A549 (cell line): ENCODE measurements at regions not wholly inside any gene's neighbourhood (a gene's known extent, or its start where the extent isn't known, plus 50 kb on each side); places are given as distances from the start of the nearest gene placed in this dataset.

Experiments
- ATAC-seq, 2 experiments: fragments of 200-7000 bp in 1 of 2; fragments of >200 bp in 1 of 2; cut with Nextera tagmentation in 1 of 2; cut with Tn5 transposase in 1 of 2; 3 replicates each; pipeline versions ENCODE4 v1.8.0 to v1.9.1; 2018 to 2020; ENCODE audit warnings: mild to moderate bottlenecking in 1 of 2, moderate library complexity in 1 of 2
- CTCF ChIA-PET: fragments of 300-600 bp; sonication (Branson Sonifier 250); formaldehyde crosslinking; extraction: SDS; loops from one replicate; lab custom pipeline; 2021; ENCODE audit warnings: antibody characterized with exemption, inconsistent platforms; lab: Yijun Ruan, JAX
- POLR2A ChIA-PET: fragments of 350-600 bp; formaldehyde crosslinking; extraction: SDS; loops from one replicate; lab custom pipeline; 2021; ENCODE audit warnings: antibody characterized with exemption, inconsistent platforms; lab: Yijun Ruan, JAX
- DNase-seq, 2 experiments: peaks; one replicate each; pipeline versions ENCODE4 v3.0.0 to v3.0.0-alpha.2; 2011 to 2016; ENCODE audit warnings: low read depth in 1 of 2, low spot score in 1 of 2
- FAIRE-seq: peaks from 2 replicates; lab custom pipeline; 2011; peaks lifted over from hg19 to GRCh38; lab: Jason Lieb, UNC
- H3K27ac ChIP-seq, 2 experiments: fragments of >200 bp; sonication (Bioruptor Twin); formaldehyde crosslinking; 3 replicates each; pipeline ENCODE4 v1.5.1; 2016 to 2017
- H3K4me1 ChIP-seq: fragments of >200 bp; sonication (Bioruptor Twin); formaldehyde crosslinking; 3 replicates; pipeline ENCODE4 v1.6.1; 2016
- H3K4me2 ChIP-seq: fragments of >200 bp; sonication (Bioruptor Twin); formaldehyde crosslinking; 3 replicates; pipeline ENCODE4 v1.6.1; 2016
- H3K4me3 ChIP-seq: fragments of >200 bp; sonication (Bioruptor Twin); formaldehyde crosslinking; 3 replicates; pipeline ENCODE4 v1.5.1; 2016
- H3K9me3 ChIP-seq: fragments of >200 bp; sonication (Bioruptor Twin); formaldehyde crosslinking; 3 replicates; pipeline ENCODE4 v1.6.1; 2016
- CBX2 ChIP-seq: fragments of 200-600 bp; sonication (generic); IDR thresholded peaks from 2 replicates; pipeline ENCODE4 v1.6.1; 2016; ENCODE audit warnings: low read depth, mild to moderate bottlenecking, borderline replicate concordance
- CEBPB ChIP-seq, 2 experiments: fragments of >200 bp in 1 of 2; sonication (Bioruptor Twin) in 1 of 2; formaldehyde crosslinking in 1 of 2; IDR thresholded peaks; 2 replicates each; pipeline ENCODE4 v1.6.1; 2012 to 2016
- CHD2 ChIP-seq: fragments of 150-350 bp; IDR thresholded peaks from 2 replicates; pipeline ENCODE4 v1.6.1; 2014; ENCODE audit warnings: low read length; ENCODE audit not compliant: partially characterized antibody
- CHD4 ChIP-seq: fragments of 200-600 bp; sonication (generic); IDR thresholded peaks from 2 replicates; pipeline ENCODE4 v1.6.1; 2016; ENCODE audit warnings: antibody characterized with exemption, mild to moderate bottlenecking, borderline replicate concordance
- EHMT2 ChIP-seq: fragments of 200-600 bp; sonication (generic); IDR thresholded peaks from 2 replicates; pipeline ENCODE4 v1.6.1; 2016; ENCODE audit warnings: antibody characterized with exemption, low read depth, mild to moderate bottlenecking, moderate library complexity
- EP300 ChIP-seq, 2 experiments: fragments of >200 bp; sonication (Bioruptor Twin); formaldehyde crosslinking; IDR thresholded peaks; 2 replicates in 1 of 2; 3 replicates in 1 of 2; pipeline ENCODE4 v1.6.1; 2016 to 2017
- ESRRA ChIP-seq: fragments of 150-350 bp; IDR thresholded peaks from 2 replicates; pipeline ENCODE4 v1.6.1; 2014; ENCODE audit warnings: mild to moderate bottlenecking, low read length, borderline replicate concordance
- FOSB ChIP-seq: fragments of 250-450 bp; sonication (Bioruptor Pico); IDR thresholded peaks from 2 replicates; pipeline ENCODE4 v1.5.0; 2020; ENCODE audit warnings: mild to moderate bottlenecking, moderate library complexity
- FOSL2 ChIP-seq, 2 experiments: fragments of 450-650 bp in 1 of 2; fragments of >200 bp in 1 of 2; sonication (Bioruptor Twin) in 1 of 2; formaldehyde crosslinking; IDR thresholded peaks; 2 replicates each; pipeline versions ENCODE4 v1.5.0 to v1.6.1; 2016 to 2020; ENCODE audit warnings: mild to moderate bottlenecking in 1 of 2, moderate library complexity in 1 of 2
- FOXS1 ChIP-seq: fragments of 250-450 bp; sonication (Bioruptor Pico); IDR thresholded peaks from 2 replicates; pipeline ENCODE4 v1.5.0; 2020; ENCODE audit warnings: mild to moderate bottlenecking, moderate library complexity
- HDAC2 ChIP-seq: fragments of 200-600 bp; sonication (generic); IDR thresholded peaks from 2 replicates; pipeline ENCODE4 v1.6.1; 2016
- HOXA7 ChIP-seq: fragments of 250-450 bp; sonication (Bioruptor Pico); IDR thresholded peaks from 2 replicates; pipeline ENCODE4 v1.5.0; 2020; ENCODE audit warnings: mild to moderate bottlenecking, moderate library complexity
- HOXB13 ChIP-seq: fragments of 250-450 bp; sonication (Bioruptor Pico); IDR thresholded peaks from 2 replicates; pipeline ENCODE4 v1.5.0; 2020; ENCODE audit warnings: low read depth, mild to moderate bottlenecking, moderate library complexity
- KDM1A ChIP-seq: fragments of 200-600 bp; sonication (generic); IDR thresholded peaks from 2 replicates; pipeline ENCODE4 v1.6.1; 2016; ENCODE audit warnings: low read depth, mild to moderate bottlenecking
- KDM5A ChIP-seq: fragments of 200-600 bp; sonication (generic); IDR thresholded peaks from 2 replicates; pipeline ENCODE4 v1.6.1; 2016; ENCODE audit warnings: antibody characterized with exemption, mild to moderate bottlenecking
- NPAS2 ChIP-seq: fragments of 250-450 bp; sonication (Bioruptor Pico); IDR thresholded peaks from 2 replicates; pipeline ENCODE4 v1.8.0; 2022; ENCODE audit warnings: mild to moderate bottlenecking, moderate library complexity, borderline replicate concordance
- PHF8 ChIP-seq: fragments of 200-600 bp; sonication (generic); IDR thresholded peaks from 2 replicates; pipeline ENCODE4 v1.6.1; 2016; ENCODE audit warnings: low read depth, mild to moderate bottlenecking, antibody characterized with exemption, moderate library complexity, borderline replicate concordance
- POLR2A ChIP-seq: IDR thresholded peaks from 2 replicates; pipeline ENCODE4 v1.6.1; 2012; ENCODE audit warnings: mild to moderate bottlenecking, low read length
- POLR2AphosphoS2 ChIP-seq: conservative IDR thresholded peaks from 2 replicates; pipeline ENCODE4 v1.6.1; 2012; ENCODE audit warnings: low read length, improper control_type of control experiment, inconsistent platforms
- RAD21 ChIP-seq, 2 experiments: fragments of >200 bp in 1 of 2; sonication (Bioruptor Twin) in 1 of 2; formaldehyde crosslinking in 1 of 2; IDR thresholded peaks in 1 of 2; conservative IDR thresholded peaks in 1 of 2; 2 replicates in 1 of 2; 3 replicates in 1 of 2; pipeline ENCODE4 v1.6.1; 2012 to 2018; ENCODE audit warnings: inconsistent platforms in 1 of 2
- RARB ChIP-seq: fragments of 250-450 bp; sonication (Bioruptor Pico); IDR thresholded peaks from 2 replicates; pipeline ENCODE4 v1.8.0; 2021; ENCODE audit warnings: mild to moderate bottlenecking, moderate library complexity
- RFX5 ChIP-seq: fragments of 450-650 bp; IDR thresholded peaks from 2 replicates; pipeline ENCODE4 v1.7.1; 2014; ENCODE audit warnings: antibody characterized with exemption, mild to moderate bottlenecking, moderate library complexity
- RNF2 ChIP-seq: fragments of 200-600 bp; sonication (generic); IDR thresholded peaks from 2 replicates; pipeline ENCODE4 v1.6.1; 2016; ENCODE audit warnings: low read depth, mild to moderate bottlenecking, antibody characterized with exemption, moderate library complexity, borderline replicate concordance
- SMC3 ChIP-seq: fragments of >200 bp; sonication (Bioruptor Twin); formaldehyde crosslinking; IDR thresholded peaks from 3 replicates; pipeline ENCODE4 v1.6.1; 2018; ENCODE audit warnings: inconsistent platforms
- SREBF2 ChIP-seq: fragments of 450-650 bp; IDR thresholded peaks from 2 replicates; pipeline ENCODE4 v1.6.1; 2014; ENCODE audit warnings: mild to moderate bottlenecking, moderate library complexity
- TFCP2L1 ChIP-seq: fragments of 250-450 bp; sonication (Bioruptor Pico); IDR thresholded peaks from 2 replicates; pipeline ENCODE4 v1.5.0; 2021; ENCODE audit warnings: mild to moderate bottlenecking
- ZC3H11A ChIP-seq: fragments of 450-650 bp; IDR thresholded peaks from 2 replicates; pipeline ENCODE4 v1.6.1; 2014; ENCODE audit warnings: antibody characterized with exemption, mild to moderate bottlenecking
- ZNF302 ChIP-seq: fragments of 250-450 bp; sonication (Bioruptor Pico); IDR thresholded peaks from 2 replicates; pipeline ENCODE4 v1.9.0; 2021; ENCODE audit warnings: inconsistent platforms, mild to moderate bottlenecking, moderate library complexity
- ZSCAN20 ChIP-seq: fragments of 250-450 bp; sonication (Bioruptor Pico); IDR thresholded peaks from 2 replicates; pipeline ENCODE4 v1.8.0; 2022; ENCODE audit warnings: mild to moderate bottlenecking, moderate library complexity
- WGBS: methylation state at CpG from one replicate; pipeline ENCODE4 v1.1.6; 2017; ENCODE audit errors: missing lambda C conversion rate; 5-methylcytosine and 5-hydroxymethylcytosine counted together
- TF ChIP-seq, protein P1 (sequence below): IDR thresholded peaks from 2 replicates; pipeline ENCODE4 v1.6.1; 2012
- TF ChIP-seq, protein P2 (sequence below): fragments of 450-650 bp; IDR thresholded peaks from 2 replicates; pipeline ENCODE4 v1.6.1; 2014; ENCODE audit warnings: antibody characterized with exemption

- DNase-seq (no peak), ATAC-seq (no peak), FAIRE-seq (no peak)
- CTCF ChIA-PET, result no interaction called here
- Histone ChIP-seq H3K4me3 (no peak overlapping the region), H3K4me1 (no peaks in the 10 kb centered on the region), H3K4me2 (no peak overlapping the region), H3K9me3 (no peaks in the 10 kb centered on the region; the same call in 2 of the 3 replicates), H3K27ac (no peak overlapping the region)
- POLR2A ChIA-PET, result no interaction called here
- 6% methylated on average over 5 of the region's 5 CpGs for WGBS
- TF ChIP-seq PHF8, result no peak
- no peak for TF ChIP-seq ESRRA
- no peak for TF ChIP-seq ZC3H11A
- no peak for TF ChIP-seq EHMT2
Measured at GRCh38 chr16:35687781-35688180, 2228.4 kb downstream of the TP53TG3F start.

GRCh38 chr16:35689764-35690163, 2230.4 kb downstream of the TP53TG3F start:
- ATAC-seq (no peak), FAIRE-seq (no peak), DNase-seq (no peak)
- no peaks in the 10 kb centered on the region; the same call in 2 of the 3 replicates for H3K9me3 ChIP-seq
- no peak overlapping the region for H3K4me3 ChIP-seq
- WGBS, result 6% methylated on average over 7 of the region's 7 CpGs
- CTCF ChIA-PET, result no interaction called here
- no peak overlapping the region for H3K27ac ChIP-seq
- POLR2A ChIA-PET, result no interaction called here
- H3K4me1 ChIP-seq, result no peaks in the 10 kb centered on the region
- TF ChIP-seq RARB (no peak), HOXA7 (CRISPR knock-in tag) (no peak), FOSB (CRISPR knock-in tag) (no peak), TFCP2L1 (CRISPR knock-in tag) (no peak), RNF2 (no peak), CBX2 (no peak), SMC3 (no peak), CEBPB (IDR thresholded peaks at IDR 0.05) (no peak), EP300 (IDR thresholded peaks at IDR 0.05) (no peak), KDM5A (no peak), ZNF302 (no peak), KDM1A (no peak), NPAS2 (CRISPR knock-in tag) (no peak), RAD21 (conservative IDR thresholded peaks at IDR 0.05 in 1 of 2, IDR thresholded peaks at IDR 0.05 in 1 of 2) (no peak), ZSCAN20 (CRISPR knock-in tag) (no peak)
- TF ChIP-seq, protein P1, sequence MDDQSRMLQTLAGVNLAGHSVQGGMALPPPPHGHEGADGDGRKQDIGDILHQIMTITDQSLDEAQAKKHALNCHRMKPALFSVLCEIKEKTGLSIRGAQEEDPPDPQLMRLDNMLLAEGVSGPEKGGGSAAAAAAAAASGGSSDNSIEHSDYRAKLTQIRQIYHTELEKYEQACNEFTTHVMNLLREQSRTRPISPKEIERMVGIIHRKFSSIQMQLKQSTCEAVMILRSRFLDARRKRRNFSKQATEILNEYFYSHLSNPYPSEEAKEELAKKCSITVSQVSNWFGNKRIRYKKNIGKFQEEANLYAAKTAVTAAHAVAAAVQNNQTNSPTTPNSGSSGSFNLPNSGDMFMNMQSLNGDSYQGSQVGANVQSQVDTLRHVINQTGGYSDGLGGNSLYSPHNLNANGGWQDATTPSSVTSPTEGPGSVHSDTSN, result no peak
- H3K4me2 ChIP-seq, result no peak overlapping the region

GRCh38 chr16:35690413-35690812, 2231.0 kb downstream of the TP53TG3F start:
- ChIA-PET CTCF (no interaction called here), POLR2A (no interaction called here)
- Histone ChIP-seq H3K4me1 (no peaks in the 10 kb centered on the region), H3K4me2 (no peak overlapping the region), H3K27ac (no peak overlapping the region), H3K9me3 (no peaks in the 10 kb centered on the region; the same call in 2 of the 3 replicates), H3K4me3 (no peak overlapping the region)
- FAIRE-seq, result no peak
- ATAC-seq, result no peak
- DNase-seq, result no peak
- TF ChIP-seq POLR2AphosphoS2, result no peak
- TF ChIP-seq FOSL2 (IDR thresholded peaks at IDR 0.05), result no peak
- no peak for TF ChIP-seq FOSL2 (CRISPR knock-in tag; IDR thresholded peaks at IDR 0.05)
- TF ChIP-seq CHD2, result no peak
- no peak for TF ChIP-seq RNF2
- no peak for TF ChIP-seq CHD4
- TF ChIP-seq HOXB13 (CRISPR knock-in tag), result no peak
- no peak for TF ChIP-seq FOXS1
- no peak for TF ChIP-seq RFX5
- TF ChIP-seq, protein P2, sequence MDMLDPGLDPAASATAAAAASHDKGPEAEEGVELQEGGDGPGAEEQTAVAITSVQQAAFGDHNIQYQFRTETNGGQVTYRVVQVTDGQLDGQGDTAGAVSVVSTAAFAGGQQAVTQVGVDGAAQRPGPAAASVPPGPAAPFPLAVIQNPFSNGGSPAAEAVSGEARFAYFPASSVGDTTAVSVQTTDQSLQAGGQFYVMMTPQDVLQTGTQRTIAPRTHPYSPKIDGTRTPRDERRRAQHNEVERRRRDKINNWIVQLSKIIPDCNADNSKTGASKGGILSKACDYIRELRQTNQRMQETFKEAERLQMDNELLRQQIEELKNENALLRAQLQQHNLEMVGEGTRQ, result no peak
- TF ChIP-seq HDAC2, result no peak
- TF ChIP-seq SREBF2, result no peak
- TF ChIP-seq POLR2A, result no peak
- 13% methylated on average over 8 of the region's 8 CpGs for WGBS
